HG03039 (cell line): ENCODE measurements at regions not wholly inside any gene's neighbourhood (a gene's known extent, or its start where the extent isn't known, plus 50 kb on each side); places are given as distances from the start of the nearest gene placed in this dataset.
"Not testable (repeated sequence)": the region's sequence is repeated elsewhere in the genome, so short reads cannot be mapped to it uniquely, and the experiment has no call there.

Experiments used
- ATAC-seq: cut with Tn5 transposase; IDR thresholded peaks from one replicate; pipeline ENCODE4 v1.9.1; 2021; ENCODE audit warnings: mild to moderate bottlenecking, moderate library complexity; ENCODE audit not compliant: unreplicated experiment

- no peak for ATAC-seq
Observed at GRCh38 chr6:25175681-25176080, 103.5 kb upstream of the CARMIL1 start.

GRCh38 chr6:25176466-25176865 lies 102.7 kb upstream of the CARMIL1 start:
- no peak for ATAC-seq

GRCh38 chr6:25177500-25178028 lies 101.6 kb upstream of the CARMIL1 start:
- ATAC-seq: no peak

GRCh38 chr6:25178336-25179035 lies 100.7 kb upstream of the CARMIL1 start:
- no peak for ATAC-seq

- ATAC-seq: no peak
Observed at GRCh38 chr6:25179051-25179778, 100.0 kb upstream of the CARMIL1 start.

GRCh38 chr6:25180630-25181349 lies 98.4 kb upstream of the CARMIL1 start:
- ATAC-seq: no peak

- ATAC-seq: no peak
Observed at GRCh38 chr6:25181350-25181724, 97.8 kb upstream of the CARMIL1 start.

GRCh38 chr6:25181923-25182322 lies 97.3 kb upstream of the CARMIL1 start:
- ATAC-seq: no peak

- ATAC-seq: no peak
Observed at GRCh38 chr6:25186919-25187318, 92.3 kb upstream of the CARMIL1 start.

- ATAC-seq: no peak
Observed at GRCh38 chr6:25188232-25188631, 90.9 kb upstream of the CARMIL1 start.

- ATAC-seq: no peak
Observed at GRCh38 chr6:25192590-25193459, 86.3 kb upstream of the CARMIL1 start.

GRCh38 chr6:25193460-25194171 lies 85.6 kb upstream of the CARMIL1 start:
- ATAC-seq: no peak

GRCh38 chr6:25194172-25194678 lies 84.9 kb upstream of the CARMIL1 start:
- no peak for ATAC-seq

- ATAC-seq: no peak
Observed at GRCh38 chr6:25196464-25196863, 82.7 kb upstream of the CARMIL1 start.

GRCh38 chr6:25197111-25197510 lies 82.1 kb upstream of the CARMIL1 start:
- no peak for ATAC-seq

GRCh38 chr6:25199544-25199943 lies 79.6 kb upstream of the CARMIL1 start:
- ATAC-seq: no peak

GRCh38 chr6:25202504-25202903 lies 76.7 kb upstream of the CARMIL1 start:
- no peak for ATAC-seq

- ATAC-seq: no peak
Observed at GRCh38 chr6:25205629-25206028, 73.5 kb upstream of the CARMIL1 start.

GRCh38 chr6:25207453-25208155 lies 71.6 kb upstream of the CARMIL1 start:
- ATAC-seq: not testable (repeated sequence)
